Spleen (tissue), 7 donors: ENCODE measurements at regions not wholly inside any gene's neighbourhood (a gene's known extent, or its start where the extent isn't known, plus 50 kb on each side); places are given as distances from the start of the nearest gene placed in this dataset.

ENCODE experiments used
- POLR2A ChIP-seq, 3 donors: fragments of 450-650 bp; IDR thresholded peaks; one replicate each; pipeline ENCODE4 v1.5.1; 2017; ENCODE audit warnings: antibody characterized with exemption in 3 of 3, mild to moderate bottlenecking in 1 of 3
- POLR2AphosphoS5 ChIP-seq, 3 donors: sonication (generic); formaldehyde crosslinking; IDR thresholded peaks; one replicate each; pipeline ENCODE4 v1.5.1; 2017; ENCODE audit warnings: antibody characterized with exemption in 3 of 3
- TF ChIP-seq, protein P1 (sequence below), 11 experiments: fragments of 200-600 bp in 7 of 11; fragments of 450-650 bp in 4 of 11; sonication (generic) in 4 of 11; IDR thresholded peaks in 8 of 11; conservative IDR thresholded peaks in 3 of 11; 1 replicate in 7 of 11; 2 replicates in 4 of 11; pipeline versions ENCODE4 v1.4.0 to v1.8.0; 2016 to 2021; ENCODE audit warnings: antibody characterized with exemption in 11 of 11, inconsistent platforms in 4 of 11, mild to moderate bottlenecking in 1 of 11
- donor health status: DM: no; HTN: no; CAD: no; lungs with moderate emphysema.
- donor health status: DM: no; HTN: no; CAD: no.
- donor health status: DM: no; HTN: no; CAD: no.

DNA sequence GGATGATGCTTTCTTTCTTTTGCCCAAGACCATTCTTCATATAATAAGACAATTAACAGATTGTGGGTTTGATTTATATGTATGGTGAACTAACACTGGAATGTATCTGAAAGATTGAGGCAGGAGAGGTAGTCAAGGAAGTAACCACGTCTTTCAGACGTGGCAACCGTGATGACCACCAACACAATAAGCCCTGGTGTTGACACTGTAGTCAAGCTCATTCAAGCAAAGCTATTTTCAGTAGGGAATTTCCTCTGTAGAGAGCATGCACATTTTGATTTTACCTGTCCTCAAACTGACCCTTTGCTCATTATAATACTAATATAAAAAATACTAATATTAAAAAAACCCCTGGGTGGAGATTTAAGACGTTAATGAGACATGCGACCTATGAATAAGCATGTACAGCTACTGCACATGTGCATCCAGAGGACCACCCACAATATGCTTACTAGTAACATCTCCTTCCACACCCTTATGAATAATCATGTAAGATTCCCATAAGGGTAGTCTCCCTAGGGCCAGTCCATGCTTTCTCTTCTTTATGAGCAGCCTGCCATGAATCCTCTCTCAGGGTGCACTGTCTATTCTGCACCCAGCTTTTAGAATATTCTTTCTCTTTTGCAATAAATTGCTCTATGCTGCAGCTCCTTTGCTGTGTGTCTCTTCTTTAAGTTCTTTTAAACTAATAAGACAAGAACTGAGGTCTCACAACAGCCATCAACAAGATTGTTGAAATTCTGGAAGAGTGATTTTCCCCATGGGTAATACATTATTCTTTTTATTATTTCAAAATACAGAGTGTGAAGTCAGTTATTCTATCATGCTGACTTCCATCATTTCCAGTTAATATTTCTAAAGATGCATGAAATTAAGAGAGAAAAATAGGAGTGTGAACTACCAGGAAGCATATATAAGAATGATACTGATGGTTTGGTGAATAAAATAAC is 151.3 kb upstream of the NPVF start:
- TF ChIP-seq, protein P1, sequence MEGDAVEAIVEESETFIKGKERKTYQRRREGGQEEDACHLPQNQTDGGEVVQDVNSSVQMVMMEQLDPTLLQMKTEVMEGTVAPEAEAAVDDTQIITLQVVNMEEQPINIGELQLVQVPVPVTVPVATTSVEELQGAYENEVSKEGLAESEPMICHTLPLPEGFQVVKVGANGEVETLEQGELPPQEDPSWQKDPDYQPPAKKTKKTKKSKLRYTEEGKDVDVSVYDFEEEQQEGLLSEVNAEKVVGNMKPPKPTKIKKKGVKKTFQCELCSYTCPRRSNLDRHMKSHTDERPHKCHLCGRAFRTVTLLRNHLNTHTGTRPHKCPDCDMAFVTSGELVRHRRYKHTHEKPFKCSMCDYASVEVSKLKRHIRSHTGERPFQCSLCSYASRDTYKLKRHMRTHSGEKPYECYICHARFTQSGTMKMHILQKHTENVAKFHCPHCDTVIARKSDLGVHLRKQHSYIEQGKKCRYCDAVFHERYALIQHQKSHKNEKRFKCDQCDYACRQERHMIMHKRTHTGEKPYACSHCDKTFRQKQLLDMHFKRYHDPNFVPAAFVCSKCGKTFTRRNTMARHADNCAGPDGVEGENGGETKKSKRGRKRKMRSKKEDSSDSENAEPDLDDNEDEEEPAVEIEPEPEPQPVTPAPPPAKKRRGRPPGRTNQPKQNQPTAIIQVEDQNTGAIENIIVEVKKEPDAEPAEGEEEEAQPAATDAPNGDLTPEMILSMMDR (IDR thresholded peaks at IDR 0.05 in 8 of 11, conservative IDR thresholded peaks at IDR 0.05 in 3 of 11) = no peak
- TF ChIP-seq POLR2A (IDR thresholded peaks at IDR 0.05) (no peak), POLR2AphosphoS5 (IDR thresholded peaks at IDR 0.05) (no peak)
